DND-41 (cell line): ENCODE measurements at regions not wholly inside any gene's neighbourhood (a gene's known extent, or its start where the extent isn't known, plus 50 kb on each side); places are given as distances from the start of the nearest gene placed in this dataset.

Source experiments
- ATAC-seq: fragments of 200-7000 bp; cut with Tn5 transposase; 3 replicates; pipeline ENCODE4 v1.9.1; 2021; ENCODE audit warnings: low read depth; ENCODE audit not compliant: insufficient read depth
- DNase-seq: peaks from one replicate; pipeline ENCODE4 v3.0.0-alpha.2; 2020
- H2AFZ ChIP-seq: 2 replicates; pipeline ENCODE4 v1.6.0; 2012; ENCODE audit warnings: low read depth, low read length
- H3K27ac ChIP-seq: 2 replicates; pipeline ENCODE4 v1.5.1; 2012; ENCODE audit warnings: low read length, inconsistent platforms
- H3K27me3 ChIP-seq: fragments of 200-600 bp; sonication (generic); 2 replicates; pipeline ENCODE4 v1.6.0; 2012; ENCODE audit warnings: low read length, mild to moderate bottlenecking, inconsistent platforms; ENCODE audit not compliant: insufficient read depth, poor library complexity
- H3K36me3 ChIP-seq: 2 replicates; pipeline ENCODE4 v1.5.1; 2012; ENCODE audit warnings: low read length, inconsistent platforms; ENCODE audit not compliant: insufficient read depth
- H3K4me1 ChIP-seq: 2 replicates; pipeline ENCODE4 v1.5.1; 2012; ENCODE audit warnings: mild to moderate bottlenecking, low read length; ENCODE audit not compliant: insufficient read depth
- H3K4me2 ChIP-seq: 2 replicates; pipeline ENCODE4 v1.6.0; 2012; ENCODE audit warnings: mild to moderate bottlenecking, moderate library complexity, low read length, inconsistent platforms; ENCODE audit not compliant: insufficient read depth
- H3K4me3 ChIP-seq, 2 experiments: fragments of 200-600 bp in 1 of 2; shearing (Covaris generic) in 1 of 2; 2 replicates each; pipeline ENCODE4 v1.5.1; 2012 to 2016; ENCODE audit warnings: inconsistent platforms in 2 of 2, low read length in 2 of 2, mild to moderate bottlenecking in 2 of 2, low read depth in 1 of 2, moderate library complexity in 1 of 2
- H3K79me2 ChIP-seq: 2 replicates; pipeline ENCODE4 v1.6.0; 2012; ENCODE audit warnings: low read length, inconsistent platforms; ENCODE audit not compliant: insufficient read depth
- H3K9ac ChIP-seq: 2 replicates; pipeline ENCODE4 v1.6.0; 2012; ENCODE audit warnings: low read depth, mild to moderate bottlenecking, inconsistent platforms, low read length, moderate library complexity
- H3K9me3 ChIP-seq: 2 replicates; pipeline ENCODE4 v1.5.1; 2012; ENCODE audit warnings: low read length, moderate library complexity, mild to moderate bottlenecking, inconsistent platforms; ENCODE audit not compliant: insufficient read depth, severe bottlenecking
- H4K20me1 ChIP-seq: 2 replicates; pipeline ENCODE4 v1.6.0; 2012; ENCODE audit warnings: low read length; ENCODE audit not compliant: insufficient read depth
- CTCF ChIP-seq: IDR thresholded peaks from 2 replicates; pipeline ENCODE4 v1.5.1; 2012; ENCODE audit warnings: borderline replicate concordance, low read length, moderate library complexity, mild to moderate bottlenecking; ENCODE audit not compliant: poor library complexity, severe bottlenecking; ENCODE audit errors: extremely low read depth
- EZH2 ChIP-seq: IDR thresholded peaks from 3 replicates; pipeline ENCODE4 v1.6.1; 2012; ENCODE audit warnings: borderline replicate concordance, low read depth, mild to moderate bottlenecking, moderate library complexity, low read length, inconsistent platforms; ENCODE audit not compliant: severe bottlenecking

DNA sequence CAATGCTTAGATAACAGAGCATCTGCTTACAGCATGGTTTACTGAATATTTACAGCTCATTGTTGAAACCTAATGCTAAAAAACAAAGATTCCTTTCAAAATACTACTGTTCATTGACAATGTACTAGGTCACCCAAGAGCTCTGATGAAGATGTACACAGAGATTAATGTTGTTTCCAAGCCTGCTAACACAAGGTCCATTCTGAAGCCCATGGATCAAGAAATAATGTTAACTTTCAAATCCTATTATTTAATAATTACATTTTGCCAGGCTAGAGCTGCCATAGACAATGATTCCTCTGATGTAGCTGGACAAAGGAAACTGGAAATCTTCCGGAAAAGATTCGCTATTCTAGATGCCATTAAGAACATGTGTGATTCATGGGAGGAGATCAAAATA is 355.6 kb downstream of the TENT5A start:
- no peak for ATAC-seq
- Histone ChIP-seq H3K36me3 (no peaks in the 10 kb centered on the region), H3K9me3 (peaks cover 14% of the 10 kb centered on the region), H3K79me2 (no peaks in the 10 kb centered on the region), H3K4me1 (no peaks in the 10 kb centered on the region), H3K27me3 (no peaks in the 10 kb centered on the region), H3K4me3 (no peak overlapping the region), H3K27ac (no peak overlapping the region), H4K20me1 (no peaks in the 10 kb centered on the region), H3K9ac (no peak overlapping the region), H3K4me2 (no peak overlapping the region), H2AFZ (no peak overlapping the region)
- DNase-seq, result no peak
- no peak for TF ChIP-seq CTCF
- TF ChIP-seq EZH2, result no peak

DNA sequence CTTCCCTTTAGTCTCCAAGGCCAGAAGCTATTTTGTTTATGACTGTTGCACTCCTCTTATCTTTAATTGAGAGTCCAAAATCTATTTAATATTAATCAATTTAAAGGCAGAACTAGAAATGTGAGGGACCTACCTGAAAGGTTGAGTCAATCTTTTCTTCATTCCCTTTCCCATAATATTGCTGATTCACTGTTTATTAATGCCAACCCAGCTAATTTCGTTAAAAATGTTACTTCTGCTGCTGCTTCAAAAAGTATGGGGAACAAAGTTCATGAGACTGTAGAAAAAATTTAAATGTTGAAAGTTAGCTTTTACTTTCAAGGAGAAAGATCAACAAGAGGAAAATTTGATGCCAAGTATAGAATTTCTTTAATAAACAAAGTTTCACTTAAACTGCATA is 365.3 kb downstream of the TENT5A start:
- Histone ChIP-seq H3K9me3 (peaks cover 5% of the 10 kb centered on the region), H3K79me2 (no peaks in the 10 kb centered on the region), H3K9ac (no peak overlapping the region), H3K4me1 (peaks cover 8% of the 10 kb centered on the region), H3K4me2 (no peak overlapping the region), H3K36me3 (no peaks in the 10 kb centered on the region), H4K20me1 (no peaks in the 10 kb centered on the region), H3K27ac (no peak overlapping the region), H3K27me3 (no peaks in the 10 kb centered on the region), H2AFZ (no peak overlapping the region), H3K4me3 (no peak overlapping the region)
- TF ChIP-seq EZH2 (no peak), CTCF (no peak)
- no peak for ATAC-seq
- no peak for DNase-seq

- no peak overlapping the region for H3K9ac ChIP-seq
- DNase-seq (no peak), ATAC-seq (no peak)
- H3K4me2 ChIP-seq, result no peak overlapping the region
- H3K27ac ChIP-seq, result no peak overlapping the region
- H3K27me3 ChIP-seq, result no peaks in the 10 kb centered on the region
- no peaks in the 10 kb centered on the region for H3K79me2 ChIP-seq
- H2AFZ ChIP-seq, result no peak overlapping the region
- H3K4me3 ChIP-seq, result no peak overlapping the region
- TF ChIP-seq EZH2 (no peak), CTCF (no peak)
- H4K20me1 ChIP-seq, result no peaks in the 10 kb centered on the region
- H3K9me3 ChIP-seq, result no peaks in the 10 kb centered on the region
- H3K36me3 ChIP-seq, result no peaks in the 10 kb centered on the region
- H3K4me1 ChIP-seq, result peaks cover 8% of the 10 kb centered on the region
Measured at GRCh38 chr6:81384921-81385320, 367.6 kb downstream of the TENT5A start.

DNA sequence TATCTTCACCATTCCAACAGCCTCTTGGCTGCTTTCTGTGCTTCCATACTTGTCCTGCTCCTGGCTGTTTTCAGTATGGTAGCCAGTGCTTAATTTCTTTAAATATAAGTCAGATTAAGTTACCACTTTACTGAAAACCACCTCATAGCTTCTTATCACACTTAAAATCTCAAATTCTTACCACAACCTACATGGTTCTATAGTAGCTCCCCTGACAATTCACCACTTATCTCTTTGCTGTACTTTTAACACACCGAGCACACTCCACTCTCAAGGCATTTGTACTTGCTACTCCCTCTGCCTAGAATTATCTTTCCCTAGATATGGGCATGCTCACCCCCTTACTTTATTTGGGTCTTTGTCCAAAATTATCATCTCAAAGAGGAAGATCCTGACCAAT is 369.0 kb downstream of the TENT5A start:
- no peaks in the 10 kb centered on the region for H3K36me3 ChIP-seq
- peaks cover 8% of the 10 kb centered on the region for H3K4me1 ChIP-seq
- no peak overlapping the region for H3K4me3 ChIP-seq
- no peak for TF ChIP-seq CTCF
- no peak for TF ChIP-seq EZH2
- H3K9me3 ChIP-seq, result no peaks in the 10 kb centered on the region
- no peaks in the 10 kb centered on the region for H3K79me2 ChIP-seq
- H3K27ac ChIP-seq, result no peak overlapping the region
- no peak overlapping the region for H2AFZ ChIP-seq
- ATAC-seq (peak; percentile 98), DNase-seq (peak; percentile 11)
- H3K9ac ChIP-seq, result no peak overlapping the region
- H3K27me3 ChIP-seq, result no peaks in the 10 kb centered on the region
- H4K20me1 ChIP-seq, result no peaks in the 10 kb centered on the region
- H3K4me2 ChIP-seq, result no peak overlapping the region
